HG03432 (cell line): ENCODE measurements at regions not wholly inside any gene's neighbourhood (a gene's known extent, or its start where the extent isn't known, plus 50 kb on each side); places are given as distances from the start of the nearest gene placed in this dataset.
"Not testable (repeated sequence)": the region's sequence is repeated elsewhere in the genome, so short reads cannot be mapped to it uniquely, and the experiment has no call there.

Source experiments
- ATAC-seq: cut with Tn5 transposase; IDR thresholded peaks from one replicate; pipeline ENCODE4 v1.9.1; 2021; ENCODE audit warnings: mild to moderate bottlenecking, moderate library complexity; ENCODE audit not compliant: unreplicated experiment

DNA sequence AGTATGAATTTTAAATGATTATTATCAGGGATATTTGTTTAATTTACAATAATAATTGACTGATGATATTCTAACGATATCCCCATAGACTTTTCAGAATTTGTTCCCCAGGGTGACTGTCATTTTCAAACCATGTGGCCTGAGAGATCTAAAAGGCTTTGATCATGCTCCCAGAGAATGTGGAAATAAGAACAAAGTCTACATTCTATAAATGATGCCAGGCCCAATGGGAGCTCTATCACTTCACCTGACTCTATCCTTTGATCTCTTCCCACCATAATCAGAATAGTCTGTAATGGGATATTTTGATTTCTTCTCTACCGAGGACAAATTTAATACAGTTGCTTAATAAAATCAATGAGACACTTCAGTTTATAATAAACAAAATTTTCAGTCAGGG is 483.4 kb upstream of the IRAK1BP1 start:
- ATAC-seq: no peak

DNA sequence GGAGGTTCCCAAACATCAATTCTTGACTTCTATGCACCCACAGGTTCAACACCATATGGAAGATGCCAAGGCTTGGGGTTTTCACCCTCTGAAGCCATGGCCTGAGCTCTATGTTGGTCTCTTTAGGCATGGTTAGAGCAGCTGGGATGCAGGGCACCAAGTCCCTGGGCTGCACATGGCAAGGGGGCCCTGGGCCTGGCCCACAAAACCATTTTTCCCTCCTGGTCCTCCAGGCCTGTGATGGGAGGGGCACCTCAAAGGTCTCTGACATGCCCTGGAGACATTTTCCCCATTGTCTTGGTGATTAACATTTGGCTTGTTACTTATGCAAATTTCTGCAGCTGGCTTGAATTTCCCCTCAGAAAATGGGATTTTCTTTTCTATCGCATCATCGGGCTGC is 480.5 kb upstream of the IRAK1BP1 start:
- ATAC-seq: not testable (repeated sequence)

DNA sequence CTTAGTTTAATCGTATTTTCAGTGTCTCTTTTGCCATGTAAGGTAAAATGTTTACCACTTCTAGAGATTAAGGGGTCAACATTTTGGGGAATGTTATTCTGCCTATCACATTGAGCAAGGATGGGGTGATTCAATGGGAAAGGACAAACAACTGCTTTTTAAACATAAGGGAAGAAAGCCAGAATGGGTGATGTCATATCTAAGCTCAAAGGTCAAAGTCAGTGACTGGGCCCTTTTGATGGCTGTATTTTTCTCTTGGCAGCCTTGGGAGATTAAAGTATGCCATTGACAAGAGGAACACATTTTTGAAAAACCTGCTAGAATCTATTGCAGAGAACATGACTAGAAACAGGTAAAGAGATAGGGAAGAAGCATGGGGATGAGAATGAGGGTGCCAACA is 477.3 kb upstream of the IRAK1BP1 start:
- ATAC-seq: no peak

DNA sequence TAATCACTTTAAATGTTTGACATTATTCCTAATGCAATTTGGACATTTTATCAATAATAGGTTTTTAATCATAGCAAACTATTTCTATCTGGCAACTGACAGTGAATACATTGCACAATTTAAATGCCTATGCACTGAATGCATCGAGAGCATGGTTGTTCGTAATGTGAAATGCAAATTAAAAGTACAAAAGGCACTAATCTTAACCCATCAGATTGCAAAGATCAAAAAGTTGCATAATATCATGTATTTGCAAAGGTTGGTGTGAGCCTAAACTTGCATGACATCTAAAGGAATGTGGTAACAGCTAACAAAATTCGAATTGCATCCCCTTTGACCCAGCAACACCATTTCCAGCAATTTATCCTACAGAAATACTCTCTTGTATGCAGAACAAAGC is 469.9 kb upstream of the IRAK1BP1 start:
- no peak for ATAC-seq

DNA sequence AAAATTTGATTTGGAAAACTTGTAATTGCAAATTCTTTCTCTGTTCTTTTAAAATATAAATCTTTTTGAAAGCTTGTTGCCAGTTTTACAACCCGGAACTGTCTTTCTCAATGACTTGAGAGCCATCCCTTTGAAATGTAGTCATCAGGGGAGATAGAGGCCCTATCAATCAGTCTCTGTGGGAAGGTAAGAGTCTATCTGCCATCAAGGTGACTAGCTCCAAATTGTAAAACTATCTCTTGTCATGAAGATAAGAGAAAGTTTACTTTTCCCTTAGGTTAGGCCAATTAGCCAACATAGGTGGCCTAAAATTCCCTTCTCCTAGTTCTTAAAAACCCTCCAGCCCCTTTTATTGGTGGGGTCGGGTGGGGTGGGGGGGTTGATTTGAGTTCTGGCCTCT is 469.1 kb upstream of the IRAK1BP1 start:
- no peak for ATAC-seq

DNA sequence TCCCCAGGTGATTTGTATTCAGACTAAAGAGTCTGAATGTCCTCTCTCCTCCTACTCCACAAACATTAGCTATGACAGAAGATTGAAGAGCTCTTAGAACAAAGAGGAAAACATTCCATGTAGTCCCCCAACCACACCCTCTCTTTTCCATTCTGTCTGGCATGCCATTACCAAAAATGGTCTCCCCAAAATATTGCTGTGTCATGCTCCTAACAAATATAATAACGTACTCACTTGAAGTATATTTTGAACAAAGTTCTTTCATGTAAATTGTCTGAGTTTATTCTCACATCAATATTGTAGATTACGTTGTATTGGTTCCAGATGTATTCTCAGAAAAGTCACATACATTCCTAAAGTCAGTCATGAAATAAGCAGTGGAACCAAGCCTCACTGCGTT is 467.3 kb upstream of the IRAK1BP1 start:
- no peak for ATAC-seq

DNA sequence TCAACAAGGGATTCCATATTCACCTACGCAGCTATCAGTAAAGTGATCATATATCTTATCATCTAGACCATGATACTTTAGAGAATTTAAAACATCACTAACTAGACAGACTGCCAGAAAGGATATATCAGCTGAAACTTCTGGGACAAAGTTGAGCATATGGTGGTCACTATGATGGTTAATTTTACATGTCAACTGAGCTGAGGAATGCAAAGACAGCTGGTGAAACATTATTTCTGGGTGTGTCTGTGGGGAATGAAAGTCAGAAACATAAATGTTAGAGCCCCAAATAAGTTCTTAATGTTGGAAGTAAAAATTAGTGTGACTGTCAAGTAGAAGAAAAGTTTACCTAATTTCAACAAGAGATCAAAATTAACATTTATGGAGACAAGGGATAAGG is 440.0 kb upstream of the IRAK1BP1 start:
- ATAC-seq: no peak

DNA sequence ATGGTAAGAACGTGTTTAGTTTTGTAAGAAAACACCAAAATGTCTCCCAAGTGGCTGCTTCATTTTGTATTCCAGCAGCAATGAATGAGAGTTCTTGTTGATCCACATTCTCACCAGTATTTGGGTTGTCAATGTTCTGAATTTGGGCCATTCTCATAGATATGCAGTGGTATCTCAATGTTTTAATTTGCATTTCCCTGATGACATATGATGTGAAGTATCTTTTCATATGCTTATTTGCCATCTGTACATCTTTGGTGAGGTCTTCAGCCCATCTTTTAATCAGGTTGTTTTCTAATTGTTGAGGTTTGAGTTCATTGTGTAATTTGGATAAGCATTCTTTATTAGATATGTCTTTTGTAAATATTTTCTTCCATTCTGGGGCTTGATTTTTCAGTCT is 436.8 kb upstream of the IRAK1BP1 start:
- ATAC-seq: no peak

DNA sequence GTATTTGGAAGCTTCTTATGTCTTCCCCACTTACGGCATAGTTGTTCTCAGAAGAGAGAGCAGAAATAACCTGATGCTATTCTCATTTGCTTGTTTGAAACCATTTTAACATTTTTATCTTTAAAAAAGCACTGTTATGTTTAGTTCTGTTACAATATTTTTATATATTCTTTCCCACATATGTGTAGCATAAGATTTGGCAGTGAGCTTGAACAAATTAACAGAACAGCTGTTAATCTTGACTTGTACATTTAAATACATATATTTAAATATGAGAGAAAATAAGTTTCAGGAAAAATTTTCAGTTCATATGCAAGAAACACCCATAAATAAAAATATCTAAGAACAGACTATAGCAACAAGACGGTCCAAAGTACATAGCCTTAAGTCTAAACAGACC is 431.7 kb upstream of the IRAK1BP1 start:
- ATAC-seq: no peak

DNA sequence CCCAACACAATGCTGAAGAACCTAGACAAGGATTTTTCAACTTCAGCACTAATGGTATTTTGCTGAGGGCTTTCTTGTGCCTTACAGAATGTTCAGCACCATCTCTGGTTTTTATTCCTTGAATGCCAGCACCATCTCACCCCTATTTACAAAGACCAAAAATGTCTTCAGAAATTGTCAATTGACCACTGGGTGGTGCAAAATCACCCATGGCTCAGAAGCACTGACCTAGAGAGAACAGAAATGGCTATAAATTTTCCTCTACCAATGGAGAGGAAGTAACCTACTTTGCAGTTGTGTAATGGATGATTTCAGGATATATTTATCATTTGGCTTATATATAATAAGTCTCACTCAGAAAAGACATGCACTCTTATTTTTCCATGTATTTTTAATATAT is 431.0 kb upstream of the IRAK1BP1 start:
- ATAC-seq: peak; percentile 89

DNA sequence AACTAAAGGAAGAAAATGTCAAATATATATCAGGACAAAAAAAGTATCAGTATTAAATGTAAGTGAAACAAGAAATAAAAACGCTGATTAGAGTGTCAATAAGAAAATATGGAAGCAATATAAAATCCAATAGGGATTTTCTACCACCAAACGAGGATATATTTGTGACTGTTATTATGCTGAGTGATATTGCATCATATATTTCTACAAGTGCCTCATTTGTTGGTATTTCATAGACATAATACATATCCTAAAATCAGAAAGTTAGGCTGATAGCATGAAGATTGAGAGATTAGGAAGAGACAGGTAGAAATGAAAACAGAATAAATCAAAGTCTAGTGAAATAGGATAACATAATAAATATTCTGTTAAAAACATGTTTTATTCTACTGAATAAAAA is 429.2 kb upstream of the IRAK1BP1 start:
- ATAC-seq: no peak

DNA sequence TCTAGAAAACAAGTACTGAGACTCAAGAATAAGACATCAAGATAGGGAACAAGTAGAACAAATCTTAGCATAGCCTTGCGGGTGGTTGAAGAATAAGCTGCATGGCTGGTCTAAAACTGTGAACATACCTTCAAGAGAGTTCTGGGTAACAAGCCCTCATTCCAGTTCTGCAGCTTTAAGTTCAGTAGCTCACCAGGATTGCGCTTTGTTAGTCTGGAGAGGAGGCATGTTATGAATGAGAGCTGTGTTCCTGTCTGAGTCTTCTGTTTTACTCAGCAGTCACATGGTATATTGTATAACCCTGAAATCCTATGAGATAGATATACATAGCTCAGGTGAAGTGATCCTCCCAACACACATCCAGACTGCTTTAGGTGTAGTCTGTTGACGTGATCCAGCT is 406.6 kb upstream of the IRAK1BP1 start:
- ATAC-seq: no peak

DNA sequence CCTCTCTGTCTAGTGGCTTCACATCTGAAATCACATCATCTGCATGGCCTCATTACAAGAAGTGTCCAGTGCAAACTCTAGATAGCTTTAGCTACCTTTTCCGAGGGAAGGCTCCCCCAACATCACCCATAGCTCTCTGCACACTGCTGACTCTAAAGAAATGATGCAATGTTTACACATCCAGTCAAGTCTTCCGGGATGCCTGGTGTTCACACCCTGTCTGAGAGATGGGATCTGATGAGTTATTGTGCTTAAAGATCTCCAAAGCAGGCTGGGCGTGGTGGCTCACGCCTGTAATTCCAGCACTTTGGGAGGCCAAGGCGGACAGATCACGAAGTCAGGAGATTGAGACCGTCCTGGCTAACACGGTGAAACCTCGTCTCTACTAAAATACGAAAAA is 404.6 kb upstream of the IRAK1BP1 start:
- ATAC-seq: no peak

DNA sequence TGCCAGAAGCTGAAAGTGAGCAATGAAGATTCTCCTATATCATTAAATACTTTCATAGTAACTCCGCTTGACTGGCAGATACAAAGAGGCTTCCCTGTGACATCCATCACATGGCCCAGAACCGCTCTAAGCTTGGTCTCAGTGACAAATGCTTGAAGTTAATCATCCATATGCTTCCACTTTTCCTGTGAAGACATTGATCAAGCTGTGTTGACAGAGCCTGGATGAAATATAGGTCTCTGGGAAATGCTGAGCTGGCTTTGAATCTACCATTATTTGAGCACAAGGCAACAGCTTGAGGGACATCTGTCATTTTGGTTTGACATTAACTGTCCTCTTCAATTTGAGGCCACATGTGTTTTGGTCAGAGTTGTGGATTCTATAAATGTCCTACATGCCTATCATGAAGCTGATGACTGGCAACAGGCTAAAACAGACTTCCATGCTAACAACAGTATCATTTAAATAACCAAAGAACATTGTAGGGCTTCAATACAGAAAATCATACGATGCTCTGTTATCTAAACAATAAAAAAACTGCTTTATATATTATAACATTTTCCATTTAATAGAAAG is 402.2 kb upstream of the IRAK1BP1 start:
- no peak for ATAC-seq

DNA sequence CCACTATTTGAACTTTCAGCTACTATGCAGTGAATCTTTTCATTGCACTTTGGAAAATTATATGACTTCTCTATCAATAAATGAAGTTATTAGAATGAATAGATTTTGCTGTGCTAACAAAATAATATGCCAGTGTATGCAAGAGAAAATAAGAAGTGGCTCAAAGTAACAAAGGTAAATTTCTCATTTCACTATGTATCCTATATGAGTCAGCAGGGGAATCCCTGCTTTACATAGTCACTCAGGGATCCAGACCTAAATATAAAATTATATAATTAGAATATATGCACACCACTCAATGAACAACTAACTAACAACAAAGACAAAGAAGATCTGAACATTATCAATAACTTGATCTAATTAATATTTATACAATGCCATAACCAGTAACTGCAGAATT is 390.8 kb upstream of the IRAK1BP1 start:
- ATAC-seq: no peak

DNA sequence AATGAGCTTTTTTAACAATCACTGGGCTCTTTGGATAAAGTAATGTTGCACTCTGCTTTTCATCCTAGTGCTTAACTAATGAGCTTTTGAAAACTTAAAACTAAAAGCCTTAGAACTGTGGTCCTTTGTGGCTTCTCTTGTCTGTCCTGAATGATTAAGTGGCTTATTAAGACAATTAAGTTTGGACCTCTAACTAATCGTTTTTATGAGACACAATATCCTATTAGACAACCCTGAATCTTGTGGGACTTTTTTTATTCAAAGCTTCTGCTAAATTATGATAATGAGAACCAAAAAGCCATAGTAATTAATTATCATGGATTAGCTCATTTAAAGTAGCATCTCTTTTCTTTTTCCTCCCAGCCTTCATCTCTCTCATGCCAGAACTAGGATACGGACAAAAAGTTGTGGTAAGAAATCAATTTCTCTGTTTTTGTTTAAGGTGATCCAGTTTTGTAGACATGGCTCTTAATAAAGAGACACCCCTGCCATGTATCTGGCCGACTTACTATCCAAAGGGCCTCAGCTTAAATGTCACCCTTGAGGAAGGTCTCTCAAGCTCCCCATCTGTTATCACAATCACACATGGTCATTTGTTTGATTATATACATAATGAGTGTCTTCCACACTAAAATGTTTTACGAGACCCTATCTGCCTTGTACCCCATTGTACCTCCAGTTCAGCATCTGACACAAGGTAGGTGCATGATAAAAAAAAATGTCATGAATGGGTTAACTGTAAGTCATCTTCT is 384.4 kb upstream of the IRAK1BP1 start:
- ATAC-seq: no peak

DNA sequence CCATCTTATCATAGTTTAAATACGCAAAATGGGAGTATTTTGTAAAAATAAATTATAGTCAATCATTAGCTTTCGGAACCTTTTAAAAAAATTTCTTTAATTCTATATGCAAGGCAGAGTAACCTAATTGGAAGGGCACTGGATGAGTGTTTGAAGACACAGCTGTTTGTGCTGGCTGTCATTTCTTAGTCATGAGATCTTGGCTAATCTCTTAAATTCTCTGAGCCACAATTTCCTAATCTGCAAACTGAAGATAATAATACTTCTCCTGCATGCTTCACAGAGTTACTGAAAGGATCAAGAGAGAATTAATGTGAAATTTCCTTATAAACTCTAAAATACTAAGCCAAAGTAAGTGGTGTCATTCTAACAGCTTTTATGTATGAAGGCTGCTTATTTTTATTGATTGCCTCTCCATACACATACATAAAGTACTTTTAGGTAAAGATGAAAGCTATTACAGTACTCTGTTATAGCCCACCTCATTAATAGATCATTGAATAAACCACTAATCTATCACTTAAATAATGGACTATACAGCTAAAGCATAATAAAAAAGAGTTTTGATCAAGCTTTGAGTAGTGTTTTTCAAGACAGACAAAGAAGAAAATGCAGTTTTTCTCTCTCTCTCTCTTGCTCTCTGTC is 383.7 kb upstream of the IRAK1BP1 start:
- no peak for ATAC-seq

DNA sequence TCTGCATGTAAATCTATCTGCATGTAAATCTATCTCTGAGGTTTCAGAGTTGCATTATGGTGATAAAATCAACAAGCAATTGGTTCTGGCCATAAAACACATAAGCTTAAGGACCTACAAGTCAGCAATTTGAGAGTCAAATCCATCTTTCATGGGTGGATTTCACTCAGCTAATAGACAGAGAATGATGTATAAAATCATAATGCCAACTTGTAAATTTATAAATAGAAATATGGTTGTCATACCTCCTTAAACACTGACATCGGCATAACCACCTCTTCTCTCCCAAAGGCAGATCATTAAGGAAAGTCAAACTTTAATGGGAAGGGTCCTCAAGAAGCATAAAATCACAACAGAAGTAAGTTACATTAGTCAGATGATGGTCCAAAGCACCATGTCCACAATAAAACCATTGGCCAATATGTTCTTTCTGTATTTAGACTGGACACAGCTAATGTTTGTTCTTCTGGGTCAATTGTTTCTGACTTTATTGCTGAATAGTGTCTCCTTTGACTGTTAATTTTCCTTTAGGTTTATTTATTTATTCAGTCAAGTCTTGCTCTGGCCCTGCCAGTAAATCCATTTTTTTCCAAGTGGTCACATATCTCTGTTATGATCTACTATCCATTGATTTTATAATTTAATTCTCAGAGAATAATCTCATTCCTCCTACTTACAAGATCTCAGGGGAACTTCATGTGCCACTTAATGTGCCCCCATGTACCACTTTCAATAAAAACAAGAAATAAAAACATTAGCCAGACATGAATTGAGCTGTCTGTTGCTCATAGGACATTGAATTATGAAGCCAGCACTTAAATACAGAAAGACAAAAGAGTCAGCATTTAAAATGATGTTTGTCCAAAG is 382.9 kb upstream of the IRAK1BP1 start:
- no peak for ATAC-seq

DNA sequence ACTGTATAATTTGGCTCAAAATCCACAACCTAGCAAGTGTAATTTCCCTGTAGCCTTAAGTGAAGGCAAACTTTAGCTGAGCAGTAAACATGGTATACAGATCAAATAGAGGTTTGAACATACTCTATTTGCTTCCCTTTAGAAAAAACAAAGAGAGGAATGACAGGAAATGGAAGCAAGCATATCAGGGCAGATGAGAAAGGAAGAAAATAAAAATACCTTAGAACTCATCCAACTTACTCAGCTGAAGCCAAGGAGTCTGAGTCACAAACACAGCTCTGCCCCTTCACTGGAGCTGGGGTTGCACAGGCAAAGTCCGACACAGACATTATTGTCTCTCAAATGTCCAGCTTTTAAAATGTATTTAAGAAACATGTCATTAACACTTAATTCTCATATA is 379.9 kb upstream of the IRAK1BP1 start:
- ATAC-seq: no peak

DNA sequence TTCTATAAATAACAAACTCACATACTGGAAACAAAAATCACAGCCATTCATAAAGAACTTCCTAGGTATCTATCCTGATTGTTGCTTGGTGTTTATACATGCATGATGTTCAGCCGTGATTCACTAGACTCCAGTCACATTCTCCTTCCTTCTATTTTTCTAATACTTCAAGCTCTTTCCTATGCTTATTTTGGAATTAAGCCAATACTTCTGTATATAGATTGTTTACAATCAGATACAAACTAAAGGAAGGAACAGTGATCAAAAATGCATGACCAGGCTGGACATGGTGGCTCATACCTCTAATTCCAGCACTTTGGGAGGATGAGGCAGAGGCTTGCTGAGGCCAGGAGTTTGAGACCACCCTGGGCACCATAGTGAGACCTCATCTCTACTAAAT is 377.5 kb upstream of the IRAK1BP1 start:
- ATAC-seq: no peak

DNA sequence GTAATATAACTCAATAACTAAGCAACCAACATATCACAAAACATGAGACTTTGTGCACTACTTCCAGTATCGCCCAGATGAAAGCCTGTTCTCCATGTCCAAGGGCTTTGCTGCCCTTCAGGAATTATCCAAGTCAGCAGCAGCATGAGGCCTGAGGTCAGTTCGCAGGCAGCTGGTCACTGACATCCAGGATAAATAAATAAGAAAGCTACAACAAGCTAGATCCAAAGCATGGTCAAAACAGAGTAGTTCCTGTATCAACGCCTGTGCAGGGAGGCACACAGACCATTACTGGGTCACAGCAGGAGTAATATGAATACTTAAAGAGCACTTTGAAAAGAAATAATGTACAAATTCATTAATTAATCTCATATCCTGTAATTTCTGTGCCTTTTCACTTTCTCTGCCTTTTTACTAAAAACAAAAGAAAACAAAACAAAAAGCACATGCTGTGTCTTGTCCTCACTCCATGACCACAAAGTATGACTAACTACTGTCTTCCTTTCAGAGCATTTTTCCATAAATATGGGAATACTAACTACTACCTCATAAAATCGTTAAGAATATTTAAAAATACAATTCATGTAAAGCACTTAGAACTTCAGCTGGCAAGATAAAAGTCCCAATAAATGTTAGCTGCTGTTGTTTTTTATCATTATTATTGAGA is 374.9 kb upstream of the IRAK1BP1 start:
- no peak for ATAC-seq
